ENCODE measurements at regions not wholly inside any gene's neighbourhood (a gene's known extent, or its start where the extent isn't known, plus 50 kb on each side); places are given as distances from the start of the nearest gene placed in this dataset.
"Not testable (repeated sequence)": the region's sequence is repeated elsewhere in the genome, so short reads cannot be mapped to it uniquely, and the experiment has no call there.

GRCh38 chr2:184072470-184072869 lies 525.9 kb upstream of the ZNF804A start:
- no peak for DNase-seq (ENCODE audit: low read depth)

- DNase-seq (ENCODE audit: low read depth) = no peak
These were observed 519.8 kb upstream of the ZNF804A start for GRCh38 chr2:184078496-184078895.

GRCh38 chr2:184091456-184091855 lies 506.9 kb upstream of the ZNF804A start:
- DNase-seq (ENCODE audit: low read depth) = no peak

GRCh38 chr2:184113696-184114403 lies 484.5 kb upstream of the ZNF804A start:
- no peak for DNase-seq (ENCODE audit: low read depth)

GRCh38 chr2:184114439-184114838 lies 483.9 kb upstream of the ZNF804A start:
- no peak for DNase-seq (ENCODE audit: low read depth)

- no peak for DNase-seq (ENCODE audit: low read depth)
These were observed 478.1 kb upstream of the ZNF804A start for GRCh38 chr2:184119989-184120800.

- no peak for DNase-seq (ENCODE audit: low read depth)
These were observed 472.5 kb upstream of the ZNF804A start for GRCh38 chr2:184125867-184126266.

GRCh38 chr2:184129073-184129472 lies 469.3 kb upstream of the ZNF804A start:
- DNase-seq (ENCODE audit: low read depth) = no peak

GRCh38 chr2:184137955-184138354 lies 460.4 kb upstream of the ZNF804A start:
- no peak for DNase-seq (ENCODE audit: low read depth)

- no peak for DNase-seq (ENCODE audit: low read depth)
These were observed 456.5 kb upstream of the ZNF804A start for GRCh38 chr2:184141866-184142265.

- DNase-seq (ENCODE audit: low read depth) = no peak
These were observed 443.9 kb upstream of the ZNF804A start for GRCh38 chr2:184154438-184154837.

- DNase-seq (ENCODE audit: low read depth) = no peak
These were observed 442.5 kb upstream of the ZNF804A start for GRCh38 chr2:184155791-184156190.

- DNase-seq (ENCODE audit: low read depth) = no peak
These were observed 441.2 kb upstream of the ZNF804A start for GRCh38 chr2:184157141-184157540.

GRCh38 chr2:184162426-184162825 lies 435.9 kb upstream of the ZNF804A start:
- DNase-seq (ENCODE audit: low read depth) = no peak

GRCh38 chr2:184168823-184169222 lies 429.5 kb upstream of the ZNF804A start:
- not testable (repeated sequence) for DNase-seq (ENCODE audit: low read depth)

- DNase-seq (ENCODE audit: low read depth) = no peak
These were observed 429.0 kb upstream of the ZNF804A start for GRCh38 chr2:184169366-184169765.

GRCh38 chr2:184174493-184175104 lies 423.7 kb upstream of the ZNF804A start:
- DNase-seq (ENCODE audit: low read depth) = no peak

- DNase-seq (ENCODE audit: low read depth) = no peak
These were observed 420.1 kb upstream of the ZNF804A start for GRCh38 chr2:184178229-184178628.

GRCh38 chr2:184186436-184186835 lies 411.9 kb upstream of the ZNF804A start:
- no peak for DNase-seq (ENCODE audit: low read depth)

GRCh38 chr2:184187421-184187971 lies 410.8 kb upstream of the ZNF804A start:
- no peak for DNase-seq (ENCODE audit: low read depth)

- DNase-seq (ENCODE audit: low read depth) = no peak
These were observed 407.6 kb upstream of the ZNF804A start for GRCh38 chr2:184190725-184191124.

GRCh38 chr2:184192649-184193048 lies 405.7 kb upstream of the ZNF804A start:
- DNase-seq (ENCODE audit: low read depth) = no peak

Measured in forelimb muscle (tissue), 1 donor.